ENCODE measurements at regions not wholly inside any gene's neighbourhood (a gene's known extent, or its start where the extent isn't known, plus 50 kb on each side); places are given as distances from the start of the nearest gene placed in this dataset.

DNA sequence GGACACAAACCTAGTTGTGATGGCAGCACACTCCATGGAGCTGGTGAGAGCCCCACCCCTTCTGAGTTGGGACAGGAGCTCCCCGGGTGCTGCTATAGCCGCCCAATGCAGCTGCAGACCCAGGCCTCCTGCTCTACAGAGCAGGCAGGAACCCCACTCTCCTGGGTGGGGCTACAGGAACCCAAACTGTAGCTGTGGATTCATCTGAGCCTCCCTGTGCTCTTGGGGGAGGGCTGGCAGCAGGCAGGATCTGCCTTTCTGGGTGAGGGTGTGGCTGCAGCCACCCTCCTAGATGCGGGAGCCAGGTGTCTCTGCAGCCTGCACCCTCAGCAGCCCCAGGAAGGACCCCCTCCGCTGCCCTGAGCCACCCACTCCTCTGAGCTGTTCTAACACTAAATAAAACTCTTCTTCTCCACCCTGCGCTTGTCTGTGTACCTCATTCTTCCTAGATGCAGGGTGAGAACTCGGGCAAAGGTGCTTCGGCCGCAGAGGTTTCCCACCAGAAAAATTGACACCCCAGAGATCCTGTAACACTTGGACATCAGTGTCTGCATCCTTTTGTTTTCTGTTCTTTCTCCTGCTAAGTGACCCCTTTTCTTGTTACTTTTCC, 55.2 kb upstream of the KIF13A start:
- POLR2A ChIA-PET (ENCODE audit: unreplicated experiment): interaction anchor here (0.6 to 0.7 kb wide), 2 partner anchors 80 to 1480 kb away, joined by 6 to 9 read pairs; no protein-coding TSS in a partner anchor
- ATAC-seq (ENCODE audit: low read depth) (peak; percentile 4; the same call in 1 of the 2 replicates), DNase-seq (no peak)
- peak overlapping the region; percentile 85 for H2BK20ac ChIP-seq (ENCODE audit: low read depth, low read length)
- H2AFZ ChIP-seq (replicated peaks; ENCODE audit: low read length, poor library complexity): peak overlapping the region; percentile 86
- no peaks in the 10 kb centered on the region for H4K20me1 ChIP-seq (ENCODE audit: insufficient read depth, low read length)
- H4K8ac ChIP-seq (ENCODE audit: low read depth in 2 of 2, low read length in 2 of 2): peak overlapping the region; percentile 36 to 99
- in situ Hi-C loops (cut with MboI; ENCODE audit: low sequenced_read_pairs): no loop called here
- peak overlapping the region; percentile 40; the same call in 1 of the 2 replicates for H3K14ac ChIP-seq (replicated peaks; ENCODE audit: low read depth, low read length)
- peak overlapping the region; percentile 77; the same call in 1 of the 2 replicates for H3K18ac ChIP-seq (ENCODE audit: low read depth, low read length)
- intact Hi-C loops (cut with micrococcal nuclease): no loop called here
- H3K27ac ChIP-seq (ENCODE audit: insufficient read depth, low read length): peak overlapping the region; percentile 59
- peak overlapping the region; percentile 66; the same call in 1 of the 2 replicates for H4K5ac ChIP-seq (ENCODE audit: low read depth, low read length)
- H3K56ac ChIP-seq (ENCODE audit: extremely low read depth, insufficient read depth, low read length): peak overlapping the region; percentile 22; the same call in 1 of the 2 replicates
- peak overlapping the region; percentile 88 for H3K4ac ChIP-seq (ENCODE audit: low read depth, low read length)
- H2BK120ac ChIP-seq (ENCODE audit: low read depth, low read length): peak overlapping the region; percentile 82
- H3K36me3 ChIP-seq (ENCODE audit: control insufficient read depth, insufficient read depth, low read length): no peaks in the 10 kb centered on the region
- dilution Hi-C loops (cut with HindIII; ENCODE audit: low sequenced_read_pairs, unreplicated experiment): no loop called here
- peak overlapping the region; percentile 95 for H4K91ac ChIP-seq (ENCODE audit: insufficient read depth, low read depth, low read length)
- CTCF ChIA-PET: interaction anchor here (0.6 to 0.9 kb wide), 4 partner anchors 8 to 171 kb away, joined by 3 to 7 read pairs (median 4); no protein-coding TSS in a partner anchor
- H2BK5ac ChIP-seq (ENCODE audit: low read depth, low read length, poor library complexity, severe bottlenecking): no peak overlapping the region
- no TSS peak for BruUV-seq (replicated peaks)
- H3K4me1 ChIP-seq (ENCODE audit: control insufficient read depth, insufficient read depth, low read length): peaks cover 13% of the 10 kb centered on the region
- WGBS, 2 experiments (ENCODE audit: extremely low coverage in 2 of 2, insufficient read length in 1 of 2): 90% methylated on average over 2 of the region's 8 CpGs; no CpG with 5 or more reads in 1 of the 2 experiments
- no peaks in the 10 kb centered on the region for H3K9me1 ChIP-seq (ENCODE audit: insufficient read depth, low read length)
- peak overlapping the region; percentile 48 for H2AK9ac ChIP-seq (replicated peaks; ENCODE audit: low read depth, low read length, poor library complexity)
- H3K4me2 ChIP-seq (ENCODE audit: low read depth, low read length): no peak overlapping the region
- no peaks in the 10 kb centered on the region for H3K27me3 ChIP-seq (ENCODE audit: control insufficient read depth, insufficient read depth, low read length)
- 0 out of 2 replicates have a peak overlapping the region, but pooled peaks have one; percentile 27 for H3K23ac ChIP-seq (ENCODE audit: low read depth, low read length)
- TF ChIP-seq RFX5 (IDR thresholded peaks at IDR 0.05; ENCODE audit: low read depth, low read length) (no peak), POLR2A (IDR thresholded peaks at IDR 0.05; ENCODE audit: low read depth, low read length) (no peak), MAZ (IDR thresholded peaks at IDR 0.05; ENCODE audit: borderline replicate concordance, low read depth, low read length) (no peak), MXI1 (IDR thresholded peaks at IDR 0.05; ENCODE audit: borderline replicate concordance, low read depth, low read length) (no peak), NFE2L2 (IDR thresholded peaks at IDR 0.05; ENCODE audit: low read depth, low read length) (no peak), RCOR1 (IDR thresholded peaks at IDR 0.05; ENCODE audit: insufficient replicate concordance, low read length) (no peak), SMC3 (IDR thresholded peaks at IDR 0.05; ENCODE audit: low read depth, low read length) (no peak), BHLHE40 (IDR thresholded peaks at IDR 0.05; ENCODE audit: low read depth, low read length) (no peak), MAFK (IDR thresholded peaks at IDR 0.05; ENCODE audit: low read depth, low read length) (no peak), CEBPB (IDR thresholded peaks at IDR 0.05; ENCODE audit: low read depth, low read length) (no peak), FOS (IDR thresholded peaks at IDR 0.05; ENCODE audit: low read depth, low read length) (no peak)
- peak overlapping the region; percentile 76 for H2AK5ac ChIP-seq (ENCODE audit: low read depth, low read length)
- peak overlapping the region; percentile 43 for H3K9ac ChIP-seq (ENCODE audit: low read depth, low read length)
- H3K4me3 ChIP-seq (ENCODE audit: insufficient read depth, low read depth, low read length): no peak overlapping the region
- peak overlapping the region; percentile 81; the same call in 2 of the 3 replicates for H2BK15ac ChIP-seq (ENCODE audit: low read depth, low read length)
- no peaks in the 10 kb centered on the region for H3K79me1 ChIP-seq (ENCODE audit: low read depth in 1 of 2, low read length in 2 of 2)
- no peaks in the 10 kb centered on the region for H3K9me3 ChIP-seq (ENCODE audit: control insufficient read depth, insufficient read depth, low read length)
